Body of pancreas (tissue), 4 donors: ENCODE measurements at regions not wholly inside any gene's neighbourhood (a gene's known extent, or its start where the extent isn't known, plus 50 kb on each side); places are given as distances from the start of the nearest gene placed in this dataset.

Source experiments
- ATAC-seq: fragments of 150-250 bp; one replicate; pipeline ENCODE4 v1.9.1; 2016
- DNase-seq, 4 donors: peaks; one replicate each; pipeline ENCODE4 v3.0.0-alpha.2; 2019
- H3K27ac ChIP-seq, 4 donors: fragments of 200-600 bp; sonication (generic); 1 replicate in 3 of 4; 2 replicates in 1 of 4; pipeline versions ENCODE4 v1.5.1 to v1.6.1; 2016 to 2019; ENCODE audit warnings: mild to moderate bottlenecking in 1 of 4, mixed read lengths in 1 of 4, moderate library complexity in 1 of 4
- H3K27me3 ChIP-seq, 2 donors: fragments of 200-600 bp; sonication (generic); one replicate each; pipeline ENCODE4 v1.6.0; 2016; ENCODE audit warnings: mild to moderate bottlenecking in 1 of 2
- H3K36me3 ChIP-seq, 2 donors: fragments of 200-600 bp; sonication (generic); replicated peaks in 1 of 2; 2 replicates each; pipeline ENCODE4 v1.5.1; 2016; ENCODE audit warnings: low read depth in 2 of 2; ENCODE audit not compliant: insufficient read depth in 1 of 2
- H3K4me1 ChIP-seq: fragments of 200-600 bp; sonication (generic); one replicate; pipeline ENCODE4 v1.6.0; 2016
- H3K4me3 ChIP-seq, 2 donors: fragments of 200-600 bp; sonication (generic); 1 replicate in 1 of 2; 2 replicates in 1 of 2; pipeline ENCODE4 v1.5.1; 2016 to 2019
- H3K9me3 ChIP-seq, 3 donors: fragments of 200-600 bp; sonication (generic); 1 replicate in 2 of 3; 2 replicates in 1 of 3; pipeline ENCODE4 v1.5.1; 2016
- POLR2A ChIP-seq, 3 donors: fragments of 450-650 bp; IDR thresholded peaks; one replicate each; pipeline ENCODE4 v1.6.1; 2016; ENCODE audit warnings: antibody characterized with exemption in 3 of 3, mild to moderate bottlenecking in 2 of 3
- WGBS, 2 donors: methylation state at CpG; one replicate each; pipeline ENCODE4 v1.1.5; 2017; 5-methylcytosine and 5-hydroxymethylcytosine counted together
- intact Hi-C: fragments of 100-400 bp; cut with DNase I; formaldehyde crosslinking; loops from one replicate; pipeline ENCODE4 v1.15.1; 2023
- TF ChIP-seq, protein P1 (sequence below), 7 experiments: fragments of 450-650 bp in 4 of 7; fragments of 200-600 bp in 3 of 7; sonication (generic) in 3 of 7; IDR thresholded peaks; one replicate each; pipeline ENCODE4 v1.5.1; 2016 to 2019; ENCODE audit warnings: antibody characterized with exemption in 7 of 7

DNA sequence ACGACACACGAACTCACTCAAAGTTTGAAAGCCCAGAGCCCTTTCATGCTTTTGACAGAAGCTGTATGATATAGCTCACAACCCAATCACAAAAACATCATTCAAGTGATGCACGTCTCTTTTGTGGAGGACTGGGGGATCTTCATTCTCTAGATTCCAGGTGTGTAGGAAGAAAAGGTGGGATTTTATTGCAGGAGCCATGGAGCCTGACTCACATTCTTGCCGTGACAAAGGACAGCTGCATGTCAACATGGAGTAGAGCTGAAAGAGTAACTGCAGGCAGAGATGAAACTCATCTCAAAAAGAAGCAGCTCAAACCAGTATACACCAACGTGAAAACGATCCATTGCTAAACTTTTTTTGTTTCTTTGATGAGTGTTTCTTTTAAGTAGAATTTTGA is 50.9 kb upstream of the PDE1A start:
- no peaks in the 10 kb centered on the region for H3K4me1 ChIP-seq
- intact Hi-C loops = no loop called here
- no peak overlapping the region for H3K27ac ChIP-seq
- WGBS, 2 donors = 52 to 62% methylated on average over 6 of the region's 6 CpGs
- DNase-seq (no peak), ATAC-seq (no peak)
- no peaks in the 10 kb centered on the region for H3K27me3 ChIP-seq
- no peaks in the 10 kb centered on the region for H3K36me3 ChIP-seq
- H3K4me3 ChIP-seq = no peak overlapping the region
- no peaks in the 10 kb centered on the region for H3K9me3 ChIP-seq
- TF ChIP-seq, protein P1, sequence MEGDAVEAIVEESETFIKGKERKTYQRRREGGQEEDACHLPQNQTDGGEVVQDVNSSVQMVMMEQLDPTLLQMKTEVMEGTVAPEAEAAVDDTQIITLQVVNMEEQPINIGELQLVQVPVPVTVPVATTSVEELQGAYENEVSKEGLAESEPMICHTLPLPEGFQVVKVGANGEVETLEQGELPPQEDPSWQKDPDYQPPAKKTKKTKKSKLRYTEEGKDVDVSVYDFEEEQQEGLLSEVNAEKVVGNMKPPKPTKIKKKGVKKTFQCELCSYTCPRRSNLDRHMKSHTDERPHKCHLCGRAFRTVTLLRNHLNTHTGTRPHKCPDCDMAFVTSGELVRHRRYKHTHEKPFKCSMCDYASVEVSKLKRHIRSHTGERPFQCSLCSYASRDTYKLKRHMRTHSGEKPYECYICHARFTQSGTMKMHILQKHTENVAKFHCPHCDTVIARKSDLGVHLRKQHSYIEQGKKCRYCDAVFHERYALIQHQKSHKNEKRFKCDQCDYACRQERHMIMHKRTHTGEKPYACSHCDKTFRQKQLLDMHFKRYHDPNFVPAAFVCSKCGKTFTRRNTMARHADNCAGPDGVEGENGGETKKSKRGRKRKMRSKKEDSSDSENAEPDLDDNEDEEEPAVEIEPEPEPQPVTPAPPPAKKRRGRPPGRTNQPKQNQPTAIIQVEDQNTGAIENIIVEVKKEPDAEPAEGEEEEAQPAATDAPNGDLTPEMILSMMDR (IDR thresholded peaks at IDR 0.05) = no peak
- TF ChIP-seq POLR2A (IDR thresholded peaks at IDR 0.05) = no peak

GRCh38 chr2:182481676-182482075 is 54.8 kb upstream of the PDE1A start:
- H3K27me3 ChIP-seq = no peaks in the 10 kb centered on the region
- WGBS, 2 donors = 84 to 89% methylated on average over 2 of the region's 2 CpGs
- H3K9me3 ChIP-seq = no peaks in the 10 kb centered on the region
- H3K4me1 ChIP-seq = no peaks in the 10 kb centered on the region
- DNase-seq (no peak), ATAC-seq (no peak)
- H3K36me3 ChIP-seq = no peaks in the 10 kb centered on the region
- TF ChIP-seq, protein P1 (IDR thresholded peaks at IDR 0.05) = no peak
- TF ChIP-seq POLR2A (IDR thresholded peaks at IDR 0.05) = no peak
- intact Hi-C loops = no loop called here
- H3K4me3 ChIP-seq = no peak overlapping the region
- no peak overlapping the region for H3K27ac ChIP-seq

GRCh38 chr2:182482511-182482910 is 55.7 kb upstream of the PDE1A start:
- no peaks in the 10 kb centered on the region for H3K27me3 ChIP-seq
- TF ChIP-seq POLR2A (IDR thresholded peaks at IDR 0.05) = no peak
- TF ChIP-seq, protein P1 (IDR thresholded peaks at IDR 0.05) = no peak
- ATAC-seq = no peak

DNA sequence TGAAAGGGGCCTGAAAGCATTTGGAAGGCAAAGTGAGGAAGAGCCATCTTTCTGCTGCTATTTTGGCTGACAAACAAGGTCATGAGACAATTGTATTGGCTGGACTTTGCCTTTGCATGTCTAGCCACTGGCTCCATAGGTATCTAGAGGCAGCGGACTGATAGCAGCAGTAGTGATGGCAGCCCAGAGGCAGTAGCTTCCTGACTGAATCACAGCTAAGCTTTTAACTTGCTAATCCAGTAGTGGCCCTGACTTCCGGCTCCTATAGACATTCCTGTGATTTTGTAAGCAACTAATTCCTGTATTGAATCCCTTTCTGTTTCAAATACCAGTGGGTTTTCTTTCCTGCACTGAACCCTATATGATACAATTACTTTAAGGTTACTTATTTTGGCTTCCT is 69.8 kb upstream of the PDE1A start:
- Histone ChIP-seq H3K27ac (no peak overlapping the region), H3K4me3 (no peak overlapping the region), H3K4me1 (no peaks in the 10 kb centered on the region), H3K36me3 (no peaks in the 10 kb centered on the region), H3K27me3 (no peaks in the 10 kb centered on the region), H3K9me3 (no peaks in the 10 kb centered on the region)
- DNase-seq (no peak), ATAC-seq (no peak)
- intact Hi-C loops = no loop called here
- 93 to 94% methylated on average over 2 of the region's 2 CpGs for WGBS, 2 donors
- TF ChIP-seq POLR2A (IDR thresholded peaks at IDR 0.05) = no peak
- TF ChIP-seq, protein P1 (IDR thresholded peaks at IDR 0.05) = no peak

More at GRCh38 chr2:182482511-182482910, 55.7 kb upstream of the PDE1A start:
- Histone ChIP-seq H3K27ac (no peak overlapping the region), H3K4me3 (no peak overlapping the region), H3K9me3 (no peaks in the 10 kb centered on the region), H3K36me3 (no peaks in the 10 kb centered on the region), H3K4me1 (no peaks in the 10 kb centered on the region)
- DNase-seq = no peak
- 80 to 90% methylated on average over 2 of the region's 2 CpGs for WGBS, 2 donors
- intact Hi-C loops = no loop called here

DNA sequence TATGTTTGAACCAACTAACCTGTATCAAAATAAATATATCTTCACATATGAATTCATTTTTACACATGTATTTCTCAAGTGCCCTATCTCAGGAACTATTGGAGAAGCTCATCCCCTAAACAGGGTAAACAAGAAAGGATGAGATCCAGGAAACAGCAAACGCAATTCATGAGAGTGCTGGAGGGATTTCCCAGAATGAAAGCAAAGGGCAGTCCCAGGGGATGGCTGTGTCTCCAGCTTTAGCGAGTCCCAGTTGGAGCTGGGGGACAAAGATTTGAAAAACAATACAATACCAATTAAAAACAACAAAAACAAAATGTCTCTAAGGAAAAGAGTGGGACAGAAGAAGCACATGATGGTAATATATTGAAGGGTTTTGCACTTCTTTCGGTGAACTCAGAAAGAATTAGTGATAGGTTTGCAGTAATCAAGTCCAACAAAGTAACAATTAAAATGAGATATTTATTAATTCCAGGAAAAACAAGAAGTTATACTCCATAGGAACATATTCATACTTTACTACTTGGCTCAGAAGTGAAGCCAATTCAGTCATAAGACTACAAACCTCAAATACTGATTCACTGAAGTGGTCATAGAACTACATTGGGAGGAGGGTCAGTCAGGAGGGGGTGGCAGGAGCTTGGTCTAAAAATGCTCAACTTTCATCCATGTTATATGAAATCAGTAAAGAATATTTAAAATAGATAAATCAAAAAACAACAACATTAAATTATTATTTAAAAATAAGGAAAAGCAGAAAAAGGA is 73.1 kb upstream of the PDE1A start:
- TF ChIP-seq POLR2A (IDR thresholded peaks at IDR 0.05) = no peak
- TF ChIP-seq, protein P1 (IDR thresholded peaks at IDR 0.05) = no peak
- H3K9me3 ChIP-seq = no peaks in the 10 kb centered on the region
- H3K4me3 ChIP-seq = no peak overlapping the region
- DNase-seq (no peak), ATAC-seq (no peak)
- intact Hi-C loops = no loop called here
- H3K4me1 ChIP-seq = no peaks in the 10 kb centered on the region
- no peak overlapping the region for H3K27ac ChIP-seq
- H3K36me3 ChIP-seq = no peaks in the 10 kb centered on the region
- 75 to 79% methylated on average over 3 of the region's 3 CpGs for WGBS, 2 donors
- no peaks in the 10 kb centered on the region for H3K27me3 ChIP-seq
